Fibroblast of peridontal ligament (primary cell): ENCODE measurements at regions not wholly inside any gene's neighbourhood (a gene's known extent, or its start where the extent isn't known, plus 50 kb on each side); places are given as distances from the start of the nearest gene placed in this dataset.

Experiments used
- DNase-seq: peaks from one replicate; pipeline ENCODE4 v3.0.0-alpha.2; 2010; ENCODE audit errors: extremely low read depth

DNA sequence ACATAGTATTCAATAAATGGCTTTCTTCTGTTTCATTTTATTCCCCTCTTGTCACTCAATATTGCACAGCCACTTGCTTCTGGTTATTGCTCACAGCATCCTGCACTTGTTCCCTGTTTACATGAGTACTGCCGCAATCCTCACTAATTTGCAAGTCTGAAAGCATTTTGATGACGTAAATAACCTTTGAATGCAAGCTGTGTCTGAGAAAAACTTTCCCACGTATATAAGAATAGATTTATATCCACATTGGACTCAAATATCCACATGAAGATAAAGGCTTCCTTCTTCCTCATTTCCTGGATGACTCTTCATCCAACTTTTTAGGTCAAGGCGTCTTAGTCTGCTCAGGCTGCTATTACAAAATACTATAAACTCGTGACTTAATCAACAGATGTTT, 88.2 kb upstream of the DAP start:
- no peak for DNase-seq

DNA sequence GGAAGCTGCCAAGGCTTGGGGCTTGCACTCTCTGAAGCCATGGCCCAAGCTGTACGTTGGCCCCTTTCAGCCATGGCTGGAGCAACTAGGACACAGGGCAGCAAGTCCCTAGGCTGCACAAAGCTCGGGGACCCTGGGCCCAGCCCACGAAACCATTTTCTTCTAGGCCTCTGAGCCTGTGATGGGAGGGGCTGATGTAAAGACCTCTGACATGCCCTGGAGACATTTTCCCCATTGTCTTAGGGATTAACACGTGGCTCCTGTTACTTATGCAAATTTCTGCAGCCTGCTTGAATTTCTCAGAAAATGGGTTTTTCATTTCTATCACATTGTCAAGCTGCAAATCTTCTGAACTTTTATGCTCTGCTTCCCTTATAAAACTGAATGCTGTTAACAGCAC, 83.0 kb upstream of the DAP start:
- no peak for DNase-seq

DNA sequence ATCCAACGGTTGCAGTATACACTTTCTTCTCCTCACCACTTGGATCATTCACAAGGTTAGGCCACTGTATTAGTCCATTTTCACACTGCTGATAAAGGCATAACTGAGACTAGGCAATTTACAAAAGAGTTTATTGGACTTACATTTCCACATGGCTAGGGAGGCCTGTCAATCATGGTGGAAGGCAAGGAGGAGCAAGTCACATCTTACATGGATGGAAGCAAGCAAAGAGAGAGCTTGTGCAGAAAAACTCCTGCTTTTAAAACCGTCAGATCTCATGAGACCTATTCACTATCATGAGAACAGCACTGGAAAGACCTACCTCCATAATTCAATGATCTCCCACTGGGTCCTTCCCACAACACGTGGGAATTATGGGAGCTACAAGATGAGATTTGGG, 81.8 kb upstream of the DAP start:
- DNase-seq: no peak

DNA sequence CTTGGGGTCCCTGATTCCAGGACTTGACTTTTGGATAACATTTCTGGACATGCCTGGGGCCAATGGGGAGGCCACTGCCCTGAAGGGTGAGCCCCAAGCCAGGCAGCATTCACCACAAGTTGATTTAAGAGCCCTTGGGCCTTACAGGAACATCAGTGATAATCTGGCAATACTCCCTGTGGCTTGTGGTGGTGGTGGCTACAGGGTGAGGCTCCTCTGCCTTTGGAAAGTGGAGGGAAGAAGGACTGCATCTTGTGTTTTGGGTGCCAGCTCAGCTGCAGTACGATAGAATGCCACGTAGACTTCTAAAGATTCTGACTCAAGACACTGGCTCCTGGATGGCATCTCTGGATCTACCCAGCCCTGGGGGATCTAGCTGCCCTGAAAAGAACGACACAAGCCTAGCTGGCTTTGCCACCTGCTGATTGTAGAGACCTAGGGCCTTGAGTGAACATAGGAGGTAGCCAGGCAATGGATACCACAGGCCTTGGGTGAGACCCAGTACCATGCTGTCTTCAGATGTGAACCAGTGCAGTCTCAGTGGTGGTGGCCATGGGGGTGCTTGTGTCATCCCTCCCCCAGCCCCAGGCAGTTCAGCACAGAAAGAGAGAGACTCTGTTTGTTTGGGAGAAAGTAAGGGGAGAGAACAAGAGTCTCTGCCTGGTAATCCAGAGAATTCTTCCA, 79.0 kb upstream of the DAP start:
- DNase-seq: no peak

DNA sequence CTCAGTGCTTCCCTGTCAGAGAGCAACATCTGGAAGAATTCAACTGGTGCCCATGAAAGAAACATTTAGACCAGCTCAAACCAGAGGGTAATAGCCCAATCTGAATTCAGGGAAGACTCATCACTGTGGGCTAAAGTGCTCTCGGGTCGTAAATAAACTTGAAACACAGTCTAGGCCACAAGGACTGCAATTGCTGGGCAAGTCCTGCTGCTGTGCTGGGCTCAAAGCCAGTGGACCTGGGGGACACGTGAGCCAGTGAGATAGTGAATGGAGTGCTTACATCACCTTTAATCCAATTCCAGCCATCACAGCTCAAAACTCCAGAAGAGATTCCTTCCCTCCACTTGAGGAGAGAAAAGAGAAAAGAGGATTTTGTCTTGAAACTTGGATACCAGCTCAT, 78.1 kb upstream of the DAP start:
- peak; percentile 26 for DNase-seq

DNA sequence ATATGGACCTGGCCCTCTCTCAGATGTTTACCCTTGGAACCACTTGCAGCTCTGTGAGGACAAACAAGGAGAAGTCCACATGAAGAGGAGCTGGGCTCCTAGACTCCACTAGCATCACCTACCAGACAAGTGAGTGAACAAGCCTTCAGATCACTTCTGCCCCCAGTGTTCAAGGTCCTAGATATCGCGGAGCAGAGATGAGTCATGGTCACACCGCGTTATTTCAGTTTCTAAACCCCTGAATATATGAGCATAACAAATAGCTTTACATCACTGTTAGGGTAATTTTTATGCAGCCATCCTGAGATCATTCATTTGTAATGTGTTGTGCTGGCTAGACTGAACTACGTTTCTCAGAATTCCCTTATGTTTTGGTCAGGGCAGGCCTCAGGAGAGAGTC, 77.0 kb upstream of the DAP start:
- DNase-seq: no peak

DNA sequence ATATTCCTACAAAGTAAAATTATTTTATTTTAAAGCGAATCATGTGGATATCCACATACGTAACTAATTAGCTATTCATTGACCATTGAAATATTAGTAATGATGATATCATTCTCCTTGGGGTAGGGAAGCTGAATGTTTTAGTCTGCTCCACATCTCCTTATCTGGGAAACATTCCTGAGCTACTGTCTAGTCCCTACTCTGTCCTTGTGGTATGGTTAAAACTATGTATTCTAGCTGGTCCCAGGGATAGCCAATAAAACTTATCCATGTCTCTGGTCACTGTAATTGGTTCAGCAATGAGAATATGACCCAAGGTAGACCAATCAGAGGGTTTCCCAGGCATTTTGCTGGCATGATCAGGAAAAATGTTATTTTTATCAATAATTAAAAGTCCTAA, 76.0 kb upstream of the DAP start:
- DNase-seq: no peak

DNA sequence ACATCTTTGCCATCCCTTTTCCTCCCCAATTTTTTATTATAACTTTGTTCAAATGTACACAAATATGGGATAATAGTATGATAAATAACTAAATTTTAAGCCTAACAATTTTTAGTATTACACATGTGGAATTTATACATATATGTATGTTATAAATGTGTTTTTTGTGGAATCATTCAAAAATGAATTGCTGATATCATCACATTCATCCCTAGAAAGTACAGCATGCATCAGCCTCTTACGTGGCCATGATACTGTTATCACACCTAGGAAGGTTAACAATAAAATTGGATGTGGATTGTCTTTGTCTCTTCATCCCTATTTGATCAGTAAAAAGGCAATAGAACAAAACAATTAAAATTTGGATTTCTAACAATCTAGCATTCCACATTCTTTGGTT, 73.7 kb upstream of the DAP start:
- DNase-seq: no peak

DNA sequence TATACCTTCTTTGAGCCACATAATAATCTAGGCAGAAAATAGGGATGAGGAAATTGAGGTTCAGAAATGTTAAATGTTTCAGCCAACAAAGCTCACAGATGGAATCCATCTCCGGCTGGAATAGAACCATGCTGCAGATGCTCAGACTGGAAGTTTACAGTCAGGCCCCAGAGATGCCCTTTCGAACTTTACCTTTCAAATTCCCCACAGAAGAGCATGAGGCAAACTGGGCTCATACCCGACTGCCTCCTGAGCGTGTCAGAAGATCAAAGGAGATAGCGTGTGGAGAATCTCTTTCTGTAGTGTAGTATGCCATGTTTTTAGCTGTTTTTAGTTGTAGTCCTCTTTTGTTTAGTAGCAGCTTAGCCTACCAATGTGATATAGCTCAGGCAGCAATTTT, 72.0 kb upstream of the DAP start:
- DNase-seq: peak; percentile 59

DNA sequence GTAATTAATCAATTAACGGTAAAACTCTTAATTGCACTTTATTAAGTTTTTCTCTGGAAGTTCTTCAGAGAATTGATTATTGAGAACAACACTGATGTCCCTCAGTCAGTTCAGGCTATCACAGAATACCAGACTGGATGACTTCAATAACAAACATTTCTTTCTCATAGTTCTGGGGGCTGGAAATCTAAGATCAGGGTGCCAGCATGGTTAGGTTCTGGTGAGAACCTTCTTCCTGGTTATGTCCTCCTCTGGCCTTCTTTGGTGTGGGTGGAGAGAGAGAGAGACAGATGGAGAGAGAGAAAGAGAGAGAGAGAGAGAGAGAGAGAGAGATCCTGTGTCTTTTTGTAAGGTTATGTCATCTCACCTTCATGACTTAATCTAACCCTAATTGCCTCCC, 71.4 kb upstream of the DAP start:
- DNase-seq: no peak

DNA sequence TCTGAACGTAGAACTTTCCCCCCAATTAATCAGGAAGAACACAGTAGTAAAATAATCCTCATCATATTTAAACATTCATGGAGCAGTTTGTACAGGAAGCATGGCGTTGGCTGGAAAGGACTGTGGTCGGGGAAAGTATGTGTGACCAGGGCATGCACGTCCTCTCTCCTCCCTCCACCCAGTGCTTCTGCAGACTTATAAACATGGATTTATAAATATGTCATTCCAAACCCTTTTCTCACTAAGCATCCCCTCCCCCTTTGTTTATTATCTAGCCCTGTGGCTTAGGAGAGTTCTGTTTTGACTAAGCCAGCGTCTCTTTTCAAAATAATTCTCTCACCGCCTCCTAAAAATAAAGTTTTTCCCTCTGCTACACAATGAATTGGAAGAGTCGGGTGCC, 70.4 kb upstream of the DAP start:
- peak; percentile 95 for DNase-seq

DNA sequence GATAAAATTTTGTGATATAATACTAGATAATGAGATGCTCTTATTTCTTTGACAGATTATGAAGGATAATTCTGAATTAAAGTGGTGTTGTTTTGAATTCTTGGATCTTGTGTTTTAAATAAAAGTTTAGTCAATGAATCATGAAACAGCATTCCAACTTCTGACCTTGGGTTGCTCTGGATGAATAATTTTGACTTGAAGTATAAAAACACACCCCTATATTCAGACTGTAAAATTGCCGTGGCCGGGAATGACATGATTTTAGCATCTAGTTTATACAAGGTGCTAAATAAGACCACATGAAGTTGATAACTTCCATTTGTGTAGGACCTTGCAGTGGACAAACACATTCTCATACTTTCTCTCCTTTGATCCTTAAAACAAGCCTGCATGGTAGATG, 67.2 kb upstream of the DAP start:
- DNase-seq: peak; percentile 74

DNA sequence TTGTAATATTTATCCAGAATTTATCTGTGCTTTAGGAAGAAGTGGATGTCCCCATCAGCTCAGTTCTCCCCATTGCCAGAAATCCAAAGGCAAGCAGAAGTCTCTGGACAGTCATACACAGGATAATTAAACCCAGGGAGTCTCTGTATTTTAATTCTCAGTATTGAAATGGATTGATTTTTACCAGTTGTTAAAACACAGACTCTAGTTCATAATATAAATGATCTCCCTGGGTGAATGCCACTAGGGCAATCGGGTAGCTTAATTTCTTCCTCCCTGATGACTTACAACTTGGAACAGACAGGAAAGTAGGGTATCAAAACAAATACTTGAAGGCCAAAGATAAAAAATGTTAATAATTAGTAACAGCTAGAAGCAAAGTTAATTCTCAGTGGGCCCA, 66.5 kb upstream of the DAP start:
- DNase-seq: peak; percentile 69

DNA sequence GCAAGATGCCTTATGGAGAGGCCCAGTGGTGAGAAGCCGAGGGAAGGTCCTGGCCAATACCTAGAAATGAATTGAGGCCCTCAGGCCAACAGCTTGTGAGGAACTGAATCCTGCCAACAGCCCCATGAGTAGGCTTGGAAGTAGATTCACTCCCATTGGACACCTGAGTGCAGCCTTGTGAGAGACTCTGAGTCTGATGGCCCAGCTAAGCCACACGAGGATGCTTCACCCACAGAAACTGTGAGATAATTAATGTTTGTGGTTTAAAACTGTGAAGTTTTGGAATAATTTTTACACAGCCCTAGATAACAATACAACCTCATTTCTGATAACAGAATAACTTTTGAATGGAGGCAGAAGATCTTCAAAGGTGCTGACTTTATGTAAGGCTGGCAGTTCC, 65.9 kb upstream of the DAP start:
- no peak for DNase-seq

DNA sequence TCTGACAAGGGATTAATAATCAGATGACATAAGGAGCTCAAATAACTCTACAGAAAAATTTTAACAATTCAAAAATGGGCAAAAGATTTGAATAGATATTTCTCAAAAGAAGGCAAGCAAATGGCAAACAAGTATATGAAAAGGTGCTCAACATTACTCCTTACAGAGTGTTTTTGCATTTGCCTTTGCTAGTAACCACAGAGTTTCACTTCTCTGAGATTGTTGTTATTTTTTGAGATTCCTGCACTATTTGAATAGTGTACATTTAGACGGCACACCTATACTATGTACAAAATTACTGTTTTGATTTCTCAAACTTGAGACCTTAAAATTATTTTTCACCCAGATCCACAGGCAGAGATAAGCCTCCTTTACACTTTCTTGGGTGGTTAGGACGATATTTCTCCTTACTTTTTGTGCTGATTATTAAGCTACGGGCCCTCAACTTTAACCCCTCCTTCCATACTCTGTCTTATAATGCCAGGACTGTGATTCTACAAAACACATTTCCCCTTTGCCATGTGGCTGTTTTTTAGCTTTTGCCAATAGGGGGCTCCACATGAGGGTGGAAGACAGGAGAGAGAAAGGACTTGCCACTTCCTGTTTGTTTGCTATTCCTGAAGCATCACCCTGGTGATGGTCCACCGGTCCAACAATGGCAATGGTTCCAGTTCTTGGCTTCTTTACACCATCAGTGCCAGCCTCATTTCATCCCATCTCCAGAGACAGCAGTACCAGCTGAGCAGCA, 65.0 kb upstream of the DAP start:
- DNase-seq: no peak

DNA sequence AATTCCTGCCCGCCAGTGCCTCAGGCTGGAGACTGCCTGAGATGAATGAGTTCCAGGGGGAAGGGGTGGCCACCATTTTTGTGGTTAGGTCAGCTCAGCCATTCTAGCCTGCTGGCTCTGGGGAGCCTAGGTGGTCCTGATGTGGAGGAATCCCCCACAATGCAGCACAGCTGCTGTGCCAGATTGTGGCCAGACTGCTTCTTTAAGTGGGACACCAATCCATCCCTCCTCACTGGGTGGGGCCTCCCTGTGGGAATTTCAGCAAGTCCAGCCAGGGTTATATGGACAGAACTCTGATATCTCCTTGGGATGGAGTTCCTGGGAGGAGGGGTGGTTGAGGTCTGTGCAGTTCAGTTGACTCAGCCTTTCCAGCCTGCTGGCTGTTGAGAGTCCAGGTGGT, 51.2 kb upstream of the DAP start:
- DNase-seq: no peak
